KBM-7 (cell line): ENCODE measurements at regions not wholly inside any gene's neighbourhood (a gene's known extent, or its start where the extent isn't known, plus 50 kb on each side); places are given as distances from the start of the nearest gene placed in this dataset.
"Not testable (repeated sequence)": the region's sequence is repeated elsewhere in the genome, so short reads cannot be mapped to it uniquely, and the experiment has no call there.

Source experiments
- DNase-seq: peaks from one replicate; pipeline ENCODE4 v3.0.0-alpha.2; 2015
- in situ Hi-C: fragments of 300-500 bp; cut with MboI; formaldehyde crosslinking; loops from 2 replicates; pipeline ENCODE4 v1.14.3; 2020; ENCODE audit warnings: low sequenced_read_pairs, low pct_unique_long_range_greater_than_20kb, mixed read lengths

GRCh38 chr5:99686538-99686937 lies 757.7 kb upstream of the CHD1 start:
- DNase-seq, result no peak
- in situ Hi-C loops, result no loop called here

DNA sequence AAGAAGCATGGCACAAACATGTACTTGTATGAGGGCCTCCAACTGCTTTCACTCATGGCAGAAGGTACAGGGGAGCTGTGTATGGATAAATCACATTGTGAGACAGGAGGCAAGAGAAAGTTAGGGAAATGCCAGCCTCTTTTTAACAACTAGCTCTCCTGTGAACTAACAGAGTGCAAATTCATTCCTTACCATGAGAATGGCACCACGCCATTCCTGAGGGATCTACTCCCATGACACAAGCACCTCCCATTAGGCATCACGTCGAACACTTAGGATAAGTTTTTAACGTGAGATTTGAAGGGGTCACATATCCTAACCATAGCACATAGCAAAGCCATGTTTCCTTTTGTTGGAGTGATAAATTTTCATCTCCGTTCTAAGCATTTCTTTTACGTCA lies 747.2 kb upstream of the CHD1 start:
- in situ Hi-C loops, result no loop called here
- no peak for DNase-seq

DNA sequence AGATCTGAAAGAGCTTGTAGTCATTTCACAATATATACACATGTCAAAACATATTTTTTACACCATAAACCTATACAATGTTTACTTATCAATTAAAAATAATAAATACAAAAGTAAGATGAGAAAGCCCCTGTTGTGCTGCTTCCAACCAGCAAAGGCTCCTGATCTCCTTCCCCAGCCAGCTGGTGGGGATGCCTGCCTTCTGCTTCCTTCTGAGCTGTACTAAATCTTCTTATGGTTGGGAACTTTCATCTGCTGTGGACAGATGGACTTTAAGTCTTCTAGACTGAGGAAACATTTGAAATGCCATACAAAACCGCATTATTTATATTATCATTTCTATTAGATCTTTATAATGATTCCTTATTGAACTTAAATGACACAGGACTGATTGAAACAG lies 745.3 kb upstream of the CHD1 start:
- DNase-seq, result no peak
- in situ Hi-C loops, result no loop called here

DNA sequence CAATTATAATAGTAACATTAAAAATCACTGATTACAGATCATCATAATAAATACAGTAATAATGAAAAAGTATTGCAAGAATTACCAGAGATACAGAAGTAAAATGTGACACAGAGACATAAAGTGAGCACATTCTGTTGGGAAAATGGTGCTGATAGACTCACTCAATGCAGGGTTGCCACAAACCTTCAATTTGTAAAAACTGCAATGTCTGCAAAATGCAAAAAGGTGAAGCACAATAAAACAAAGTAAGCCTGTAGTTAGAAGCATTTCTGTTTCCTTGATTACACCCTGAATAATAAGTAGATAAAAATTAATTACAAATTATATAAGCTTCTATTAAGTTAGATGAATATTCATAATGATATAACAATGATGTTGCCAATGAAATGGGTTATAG lies 736.2 kb upstream of the CHD1 start:
- in situ Hi-C loops, result no loop called here
- DNase-seq, result no peak

DNA sequence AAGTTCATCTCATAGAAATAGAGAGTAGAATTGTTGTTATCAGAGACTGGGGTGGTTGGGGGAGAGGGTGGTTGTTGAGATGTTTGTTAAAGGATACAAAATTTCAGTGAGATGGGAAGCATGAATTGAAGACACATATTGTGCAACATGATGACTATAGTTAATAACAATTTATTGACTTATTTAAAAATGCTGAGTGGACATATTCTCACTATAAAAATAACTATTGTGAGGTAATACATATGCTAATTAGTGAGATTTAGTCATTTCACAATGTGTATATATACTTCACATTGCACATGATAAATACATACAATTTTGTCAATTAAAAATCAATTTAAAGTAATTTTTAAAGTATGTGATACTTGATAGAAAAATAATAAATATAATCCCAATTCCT lies 722.5 kb upstream of the CHD1 start:
- in situ Hi-C loops, result no loop called here
- no peak for DNase-seq

- DNase-seq, result no peak
- in situ Hi-C loops, result no loop called here
Observed at GRCh38 chr5:99646011-99646647, 717.3 kb upstream of the CHD1 start.

- no peak for DNase-seq
- in situ Hi-C loops, result no loop called here
Observed at GRCh38 chr5:99644822-99645221, 716.0 kb upstream of the CHD1 start.

DNA sequence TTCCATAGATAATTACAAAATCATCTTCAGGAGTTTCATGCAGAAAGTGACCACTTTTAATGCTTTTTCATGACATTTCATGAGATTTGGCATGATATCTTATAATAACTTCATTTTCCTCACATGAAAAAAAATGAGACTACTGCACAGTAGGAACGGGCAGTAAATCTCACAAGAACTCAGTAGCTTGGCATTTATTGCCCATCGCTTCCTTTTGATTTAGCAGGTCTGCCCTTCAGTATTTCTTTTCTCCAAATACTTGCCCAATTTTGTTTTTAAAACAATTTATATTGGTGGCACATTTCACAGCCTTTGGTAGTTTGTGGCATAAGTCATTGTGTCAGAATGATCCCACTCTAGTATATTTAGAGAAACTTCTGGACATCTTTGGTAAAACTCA lies 711.8 kb upstream of the CHD1 start:
- no peak for DNase-seq
- in situ Hi-C loops, result no loop called here

DNA sequence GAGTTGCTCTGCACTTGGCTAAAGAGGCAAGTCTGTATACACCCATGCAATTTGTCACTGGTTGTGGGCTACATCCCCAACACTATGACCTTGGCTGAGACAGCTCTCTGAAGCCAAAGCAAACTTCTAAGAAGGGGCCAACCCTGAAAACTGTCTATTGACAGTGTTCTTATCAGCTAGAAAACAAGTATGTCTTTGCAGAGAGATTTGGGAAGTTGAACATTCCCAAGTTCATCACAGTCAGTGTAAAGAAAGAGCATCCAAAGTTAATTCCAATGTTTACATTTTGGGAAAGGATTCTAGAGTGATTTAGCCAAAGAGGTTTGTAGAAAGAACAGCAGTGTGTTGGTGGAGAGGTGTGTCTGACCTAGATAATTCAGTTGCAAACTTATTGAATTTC lies 711.1 kb upstream of the CHD1 start:
- DNase-seq, result no peak
- in situ Hi-C loops, result no loop called here

DNA sequence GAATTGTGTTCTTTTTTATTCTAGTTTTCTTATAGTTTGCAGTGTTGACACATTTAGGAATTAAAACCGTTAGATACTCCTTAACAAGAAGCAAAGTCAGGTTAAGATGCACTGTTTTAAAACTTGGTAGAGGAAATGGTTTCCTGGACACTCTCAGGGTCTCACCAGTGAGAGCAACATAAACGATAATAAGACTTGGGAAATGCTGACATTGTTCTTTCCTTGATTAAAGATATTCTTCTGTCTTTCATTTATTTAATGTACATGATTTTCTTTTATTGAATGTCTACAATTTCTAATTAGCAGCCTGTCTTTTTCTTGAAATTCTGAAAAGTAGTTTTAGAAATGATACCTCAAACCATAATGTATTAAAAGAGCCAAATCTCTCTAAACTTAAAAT lies 707.9 kb upstream of the CHD1 start:
- in situ Hi-C loops, result no loop called here
- no peak for DNase-seq

- no peak for DNase-seq
- in situ Hi-C loops, result no loop called here
Observed at GRCh38 chr5:99621772-99622681, 693.2 kb upstream of the CHD1 start.

- DNase-seq, result no peak
- in situ Hi-C loops, result no loop called here
Observed at GRCh38 chr5:99617335-99617734, 688.5 kb upstream of the CHD1 start.

GRCh38 chr5:99614888-99615287 lies 686.1 kb upstream of the CHD1 start:
- in situ Hi-C loops, result no loop called here
- no peak for DNase-seq

- no peak for DNase-seq
- in situ Hi-C loops, result no loop called here
Observed at GRCh38 chr5:99607124-99607523, 678.3 kb upstream of the CHD1 start.

DNA sequence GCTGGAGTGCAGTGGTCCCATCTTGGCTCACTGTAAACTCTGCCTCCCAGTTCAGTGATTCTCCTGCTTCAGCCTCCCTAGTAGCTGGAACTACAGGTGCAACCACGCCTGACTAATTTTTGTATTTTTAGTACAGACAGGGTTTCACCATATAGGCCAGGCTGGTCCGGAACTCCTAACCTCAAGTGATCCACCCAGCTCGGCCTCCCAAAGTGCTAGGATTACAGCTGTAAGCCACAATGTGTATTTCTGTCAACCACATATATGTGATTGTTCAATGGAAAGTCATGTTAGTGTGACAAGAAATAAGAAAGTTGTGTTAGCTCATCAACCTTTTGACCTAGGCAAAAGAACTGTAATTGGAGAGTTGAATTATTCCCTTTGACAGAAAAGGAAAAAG lies 677.1 kb upstream of the CHD1 start:
- peak; percentile 82 for DNase-seq
- in situ Hi-C loops, result no loop called here

DNA sequence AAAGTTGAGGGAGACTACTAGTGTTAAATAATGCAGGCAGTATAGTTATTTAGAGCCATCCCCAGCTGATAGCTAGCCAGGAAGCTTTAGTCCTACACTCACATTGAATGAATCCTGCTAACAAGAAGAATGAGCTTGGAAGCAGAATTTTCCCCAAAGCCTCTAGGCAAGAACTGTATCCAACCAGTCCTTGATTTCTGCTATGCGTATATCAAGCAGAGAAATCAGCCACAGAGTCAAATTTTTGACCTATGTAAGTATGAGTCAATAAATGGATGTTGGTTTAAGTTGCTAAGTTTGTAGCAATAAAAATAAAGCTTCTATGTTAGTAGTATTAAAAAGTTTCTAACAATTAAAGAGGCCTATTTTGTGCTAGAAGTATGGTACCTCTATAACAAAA lies 672.1 kb upstream of the CHD1 start:
- in situ Hi-C loops, result no loop called here
- no peak for DNase-seq

DNA sequence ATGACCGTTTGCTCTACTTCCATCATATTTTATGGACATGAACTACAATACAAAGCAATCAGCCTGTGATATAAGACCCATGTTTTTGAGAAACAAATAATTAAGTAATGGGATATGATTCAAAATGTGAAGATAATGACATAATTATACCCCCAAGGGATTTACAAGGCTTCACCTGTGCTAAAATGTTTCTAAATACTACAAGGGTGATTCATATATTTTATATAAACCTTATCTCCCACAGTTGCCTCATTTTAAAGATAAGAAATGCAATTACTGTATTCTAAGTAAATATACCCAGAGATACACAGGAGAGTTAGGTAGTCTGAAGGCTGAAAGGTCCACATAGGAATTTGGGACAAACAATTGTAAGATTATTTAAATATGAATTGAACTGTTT lies 662.0 kb upstream of the CHD1 start:
- DNase-seq, result no peak

DNA sequence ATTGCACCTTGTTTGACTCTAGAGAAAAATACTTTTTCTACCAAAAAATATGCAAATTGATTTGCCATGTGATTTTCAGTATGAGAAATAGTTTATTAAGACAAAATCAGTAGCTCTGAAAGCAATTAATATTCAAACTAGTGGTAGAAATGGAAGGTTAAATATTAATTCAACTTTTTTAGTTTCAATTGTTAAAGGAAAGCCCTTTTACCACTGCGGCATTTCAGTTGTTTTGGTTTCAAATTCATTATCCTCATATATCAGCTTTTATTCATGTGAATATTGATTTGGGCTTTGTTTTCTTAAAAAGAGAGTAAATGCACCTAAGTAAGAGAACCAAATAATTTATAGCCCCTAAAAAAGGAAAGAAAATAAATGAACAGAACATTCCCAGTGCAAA lies 660.6 kb upstream of the CHD1 start:
- in situ Hi-C loops, result no loop called here

More for the DNA sequence above, 662.0 kb upstream of the CHD1 start:
- in situ Hi-C loops, result no loop called here

GRCh38 chr5:99587983-99588382 lies 659.2 kb upstream of the CHD1 start:
- no peak for DNase-seq

More for the DNA sequence above, 660.6 kb upstream of the CHD1 start:
- no peak for DNase-seq

GRCh38 chr5:99586878-99587277 lies 658.1 kb upstream of the CHD1 start:
- no peak for DNase-seq
- in situ Hi-C loops, result no loop called here

More at GRCh38 chr5:99587983-99588382, 659.2 kb upstream of the CHD1 start:
- in situ Hi-C loops, result no loop called here

- in situ Hi-C loops, result not testable (repeated sequence)
Observed at GRCh38 chr5:99581204-99581603, 652.4 kb upstream of the CHD1 start.

More at GRCh38 chr5:99581204-99581603, 652.4 kb upstream of the CHD1 start:
- DNase-seq, result not testable (repeated sequence)
